Progenitor cell of endocrine pancreas (in vitro differentiated cells): ENCODE measurements at regions not wholly inside any gene's neighbourhood (a gene's known extent, or its start where the extent isn't known, plus 50 kb on each side); places are given as distances from the start of the nearest gene placed in this dataset.

ENCODE experiments used
- DNase-seq: peaks from one replicate; pipeline ENCODE4 v3.0.0; 2021; ENCODE audit warnings: low spot score; ENCODE audit not compliant: unreplicated experiment
- H3K27ac Mint-ChIP-seq: 2 replicates; pipeline ENCODE4 v1.8.0; 2021; ENCODE audit warnings: mild to moderate bottlenecking, moderate library complexity, mixed read lengths
- H3K27me3 Mint-ChIP-seq: 2 replicates; pipeline ENCODE4 v1.8.0; 2021; ENCODE audit warnings: mixed read lengths
- H3K36me3 Mint-ChIP-seq: 2 replicates; pipeline ENCODE4 v1.8.0; 2022; ENCODE audit warnings: mixed read lengths; ENCODE audit not compliant: insufficient read depth
- H3K4me1 Mint-ChIP-seq: 2 replicates; pipeline ENCODE4 v1.8.0; 2021; ENCODE audit warnings: low read depth, mixed read lengths
- H3K4me3 Mint-ChIP-seq: 2 replicates; pipeline ENCODE4 v1.8.0; 2021; ENCODE audit warnings: low read depth, mild to moderate bottlenecking, moderate library complexity, mixed read lengths
- H3K9me3 Mint-ChIP-seq: 2 replicates; pipeline ENCODE4 v1.8.0; 2021; ENCODE audit warnings: low read depth, mixed read lengths
- CTCF ChIP-seq: fragments of 200-600 bp; sonication (generic); IDR thresholded peaks from one replicate; pipeline ENCODE4 v1.5.0; 2021; ENCODE audit warnings: antibody characterized with exemption, mild to moderate bottlenecking; ENCODE audit not compliant: unreplicated experiment

GRCh38 chr6:76381612-76382011 lies 309.1 kb upstream of the IMPG1 start:
- Mint-ChIP-seq H3K4me1 (no peaks in the 10 kb centered on the region), H3K9me3 (peaks cover 5% of the 10 kb centered on the region), H3K27ac (no peak overlapping the region), H3K4me3 (no peak overlapping the region), H3K27me3 (no peaks in the 10 kb centered on the region), H3K36me3 (no peaks in the 10 kb centered on the region)
- TF ChIP-seq CTCF, result no peak
- no peak for DNase-seq

GRCh38 chr6:76351275-76351674 lies 278.8 kb upstream of the IMPG1 start:
- DNase-seq, result no peak
- no peaks in the 10 kb centered on the region for H3K36me3 Mint-ChIP-seq
- no peaks in the 10 kb centered on the region for H3K27me3 Mint-ChIP-seq
- no peaks in the 10 kb centered on the region for H3K4me1 Mint-ChIP-seq
- H3K27ac Mint-ChIP-seq, result no peak overlapping the region
- no peak overlapping the region for H3K4me3 Mint-ChIP-seq
- no peaks in the 10 kb centered on the region for H3K9me3 Mint-ChIP-seq
- peak; percentile 56 for TF ChIP-seq CTCF

- H3K27ac Mint-ChIP-seq, result no peak overlapping the region
- no peaks in the 10 kb centered on the region for H3K4me1 Mint-ChIP-seq
- no peaks in the 10 kb centered on the region for H3K9me3 Mint-ChIP-seq
- no peak for TF ChIP-seq CTCF
- no peaks in the 10 kb centered on the region for H3K36me3 Mint-ChIP-seq
- DNase-seq, result no peak
- H3K4me3 Mint-ChIP-seq, result no peak overlapping the region
- no peaks in the 10 kb centered on the region for H3K27me3 Mint-ChIP-seq
Observed at GRCh38 chr6:76347539-76347938, 275.1 kb upstream of the IMPG1 start.

GRCh38 chr6:76342611-76343160 lies 270.2 kb upstream of the IMPG1 start:
- no peaks in the 10 kb centered on the region for H3K36me3 Mint-ChIP-seq
- no peak overlapping the region for H3K27ac Mint-ChIP-seq
- no peaks in the 10 kb centered on the region for H3K27me3 Mint-ChIP-seq
- no peak for DNase-seq
- TF ChIP-seq CTCF, result no peak
- H3K9me3 Mint-ChIP-seq, result no peaks in the 10 kb centered on the region
- no peaks in the 10 kb centered on the region for H3K4me1 Mint-ChIP-seq
- no peak overlapping the region for H3K4me3 Mint-ChIP-seq

GRCh38 chr6:76330031-76330430 lies 257.6 kb upstream of the IMPG1 start:
- Mint-ChIP-seq H3K27ac (no peak overlapping the region), H3K4me3 (no peak overlapping the region), H3K27me3 (no peaks in the 10 kb centered on the region), H3K36me3 (peaks cover 2% of the 10 kb centered on the region), H3K9me3 (peaks cover 32% of the 10 kb centered on the region), H3K4me1 (peaks cover 3% of the 10 kb centered on the region)
- no peak for TF ChIP-seq CTCF
- DNase-seq, result no peak
